Omental fat pad (tissue), 3 donors: ENCODE measurements at regions not wholly inside any gene's neighbourhood (a gene's known extent, or its start where the extent isn't known, plus 50 kb on each side); places are given as distances from the start of the nearest gene placed in this dataset.

Experiments
- ATAC-seq: fragments of 150-250 bp; one replicate; pipeline ENCODE4 v1.9.1; 2016; ENCODE audit warnings: mild to moderate bottlenecking, moderate library complexity; ENCODE audit not compliant: low FRiP score
- DNase-seq: peaks from one replicate; pipeline ENCODE4 v3.0.0-alpha.2; 2019; ENCODE audit warnings: low spot score
- TF ChIP-seq, protein P1 (sequence below), 3 donors: fragments of 450-650 bp; IDR thresholded peaks; one replicate each; pipeline ENCODE4 v1.5.1; 2016 to 2017; ENCODE audit warnings: antibody characterized with exemption in 3 of 3, mild to moderate bottlenecking in 3 of 3, moderate library complexity in 2 of 3

DNA sequence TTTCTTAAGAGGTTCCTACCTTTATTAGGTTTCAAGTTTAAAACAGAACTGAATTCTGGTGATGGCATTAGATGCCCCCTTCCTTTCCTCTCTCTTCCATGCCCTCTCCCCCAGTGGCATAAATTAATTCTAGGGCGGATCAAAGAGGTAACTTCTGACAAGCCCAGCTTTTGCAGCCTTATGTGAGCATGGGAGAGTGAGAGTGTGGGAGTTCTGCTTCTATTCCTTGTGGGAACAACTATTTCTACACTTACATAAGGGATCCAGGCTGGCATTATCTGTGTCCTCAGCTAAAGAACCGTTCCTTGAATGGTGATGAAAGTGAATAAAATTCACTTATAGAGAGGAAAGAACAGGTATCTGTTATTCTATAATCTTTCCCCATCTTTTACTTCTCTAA, 437.6 kb downstream of the KIF4B start:
- no peak for DNase-seq
- TF ChIP-seq, protein P1, sequence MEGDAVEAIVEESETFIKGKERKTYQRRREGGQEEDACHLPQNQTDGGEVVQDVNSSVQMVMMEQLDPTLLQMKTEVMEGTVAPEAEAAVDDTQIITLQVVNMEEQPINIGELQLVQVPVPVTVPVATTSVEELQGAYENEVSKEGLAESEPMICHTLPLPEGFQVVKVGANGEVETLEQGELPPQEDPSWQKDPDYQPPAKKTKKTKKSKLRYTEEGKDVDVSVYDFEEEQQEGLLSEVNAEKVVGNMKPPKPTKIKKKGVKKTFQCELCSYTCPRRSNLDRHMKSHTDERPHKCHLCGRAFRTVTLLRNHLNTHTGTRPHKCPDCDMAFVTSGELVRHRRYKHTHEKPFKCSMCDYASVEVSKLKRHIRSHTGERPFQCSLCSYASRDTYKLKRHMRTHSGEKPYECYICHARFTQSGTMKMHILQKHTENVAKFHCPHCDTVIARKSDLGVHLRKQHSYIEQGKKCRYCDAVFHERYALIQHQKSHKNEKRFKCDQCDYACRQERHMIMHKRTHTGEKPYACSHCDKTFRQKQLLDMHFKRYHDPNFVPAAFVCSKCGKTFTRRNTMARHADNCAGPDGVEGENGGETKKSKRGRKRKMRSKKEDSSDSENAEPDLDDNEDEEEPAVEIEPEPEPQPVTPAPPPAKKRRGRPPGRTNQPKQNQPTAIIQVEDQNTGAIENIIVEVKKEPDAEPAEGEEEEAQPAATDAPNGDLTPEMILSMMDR (IDR thresholded peaks at IDR 0.05): no peak
- ATAC-seq: no peak

DNA sequence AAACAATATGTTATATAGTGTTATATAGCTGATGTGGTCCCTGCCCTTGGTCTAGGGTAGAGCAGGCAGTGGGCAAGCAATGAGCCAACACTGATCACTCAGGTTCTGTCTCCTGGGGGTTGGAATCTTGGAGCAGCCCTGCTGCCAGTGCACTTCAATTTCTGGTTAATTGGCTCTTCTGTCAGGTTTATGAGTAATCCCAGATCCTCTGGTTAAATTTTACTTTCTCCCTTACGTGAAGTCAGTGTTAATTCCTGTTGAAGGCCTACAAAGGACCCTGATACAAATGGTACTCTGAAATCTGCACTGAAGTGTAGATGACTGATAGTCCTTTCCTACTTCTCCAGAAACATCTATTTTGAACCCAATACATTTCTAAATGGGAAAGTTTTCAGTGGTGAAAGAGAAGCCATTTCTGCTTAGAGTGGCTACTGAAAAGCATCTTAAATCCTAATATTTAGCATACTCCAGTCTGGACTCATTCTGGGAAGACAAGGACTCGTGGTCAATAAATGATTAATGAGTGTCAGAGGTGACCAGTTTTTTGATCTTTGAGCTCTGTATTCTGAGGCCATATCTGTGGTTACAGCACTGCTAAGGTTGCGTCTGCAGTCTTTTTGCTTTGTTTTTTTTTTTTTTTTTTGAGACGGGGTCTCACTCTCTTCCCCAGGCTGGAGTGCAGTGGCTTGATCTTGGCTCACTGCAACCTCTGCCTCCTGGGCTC, 442.4 kb downstream of the KIF4B start:
- DNase-seq: no peak
- ATAC-seq: no peak
- TF ChIP-seq, protein P1 (IDR thresholded peaks at IDR 0.05): no peak

DNA sequence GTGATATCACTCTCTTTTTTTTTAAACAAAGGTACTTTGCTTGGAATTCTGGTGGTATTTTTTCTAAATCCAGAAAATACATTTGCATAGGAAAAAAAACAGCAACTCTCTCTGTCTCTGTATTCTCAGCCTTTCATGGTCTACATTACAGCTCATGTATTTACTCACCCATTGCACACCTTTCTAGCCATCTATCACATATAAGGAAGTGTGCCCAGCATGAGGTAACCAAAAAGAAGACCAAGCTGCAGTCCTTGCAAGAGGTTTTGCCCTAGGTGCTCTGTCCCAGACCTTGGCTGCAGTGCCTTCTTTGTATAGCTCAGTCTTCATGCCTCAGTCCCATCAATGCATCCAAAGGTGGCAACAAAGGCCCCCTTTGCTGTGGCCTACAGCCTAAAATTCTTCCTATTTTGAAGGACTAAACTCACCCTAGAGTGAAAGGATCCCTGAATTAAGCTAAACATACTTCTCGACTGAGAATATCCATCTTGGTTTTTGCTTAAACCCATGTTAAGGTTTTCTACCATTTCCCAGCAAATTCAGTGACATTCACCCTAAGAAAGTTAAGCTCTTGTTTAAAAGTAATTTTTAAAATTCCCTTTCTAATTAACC, 446.4 kb downstream of the KIF4B start:
- no peak for DNase-seq
- TF ChIP-seq, protein P1 (IDR thresholded peaks at IDR 0.05): no peak
- no peak for ATAC-seq

DNA sequence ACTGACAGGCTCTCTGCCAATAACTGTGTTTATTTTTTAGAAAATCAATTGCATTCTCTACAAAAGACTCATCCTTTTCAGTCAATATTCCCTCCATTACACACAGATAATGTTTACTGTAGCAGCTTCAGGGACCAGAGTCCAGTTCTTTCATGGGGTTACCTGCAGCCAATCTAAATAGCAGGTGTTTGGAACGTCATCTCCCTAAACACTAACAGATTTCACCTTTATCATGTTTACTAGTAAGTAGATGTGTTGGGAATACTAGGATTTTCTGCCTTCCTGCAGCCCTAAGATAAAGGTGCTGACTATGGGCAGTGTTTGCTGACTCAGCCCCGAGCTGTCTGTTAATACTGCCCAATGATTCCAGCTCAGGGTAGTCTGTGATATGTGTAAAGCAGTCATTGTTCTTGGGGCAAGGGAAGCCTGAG, 447.0 kb downstream of the KIF4B start:
- DNase-seq (no peak), ATAC-seq (no peak)
- TF ChIP-seq, protein P1 (IDR thresholded peaks at IDR 0.05): no peak

DNA sequence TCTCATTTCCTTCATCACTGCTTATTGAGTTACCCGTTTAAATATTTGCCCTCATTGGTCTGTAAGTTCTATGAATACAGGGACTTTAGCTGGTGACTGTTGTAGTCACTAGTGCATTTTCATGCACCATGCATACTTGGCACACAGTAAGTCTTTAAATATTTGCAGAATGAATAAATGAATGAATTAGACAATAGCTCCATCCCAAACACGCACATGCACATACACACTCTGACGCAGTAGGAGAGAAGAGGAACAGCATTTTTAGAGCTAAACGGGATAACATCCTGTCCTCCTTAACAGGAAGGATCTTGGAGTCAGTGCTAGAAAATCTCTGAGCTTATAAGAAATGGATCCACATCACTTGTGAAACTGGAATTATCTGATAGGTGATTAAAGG, 447.7 kb downstream of the KIF4B start:
- TF ChIP-seq, protein P1 (IDR thresholded peaks at IDR 0.05): no peak
- no peak for ATAC-seq
- DNase-seq: no peak

DNA sequence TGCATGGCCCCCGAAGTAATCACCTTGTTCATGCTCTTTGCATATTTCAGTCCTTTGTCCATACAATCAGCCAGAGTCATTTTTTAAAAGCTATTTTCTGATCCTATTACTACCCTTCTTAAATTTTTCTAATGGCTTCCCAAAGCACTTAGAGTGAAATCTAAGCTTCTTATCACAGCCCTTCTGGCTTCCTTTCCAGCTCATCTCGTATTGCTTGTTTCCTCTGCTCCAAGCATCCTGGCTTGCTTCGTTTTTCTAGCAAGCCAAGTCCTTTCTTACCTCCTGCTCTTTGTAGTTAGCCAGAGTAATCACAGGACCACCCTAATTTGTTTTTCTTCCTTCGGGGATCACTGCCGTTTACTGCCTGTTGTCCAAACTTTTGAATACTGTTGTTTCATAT, 453.3 kb downstream of the KIF4B start:
- ATAC-seq (no peak), DNase-seq (no peak)
- TF ChIP-seq, protein P1 (IDR thresholded peaks at IDR 0.05): no peak

DNA sequence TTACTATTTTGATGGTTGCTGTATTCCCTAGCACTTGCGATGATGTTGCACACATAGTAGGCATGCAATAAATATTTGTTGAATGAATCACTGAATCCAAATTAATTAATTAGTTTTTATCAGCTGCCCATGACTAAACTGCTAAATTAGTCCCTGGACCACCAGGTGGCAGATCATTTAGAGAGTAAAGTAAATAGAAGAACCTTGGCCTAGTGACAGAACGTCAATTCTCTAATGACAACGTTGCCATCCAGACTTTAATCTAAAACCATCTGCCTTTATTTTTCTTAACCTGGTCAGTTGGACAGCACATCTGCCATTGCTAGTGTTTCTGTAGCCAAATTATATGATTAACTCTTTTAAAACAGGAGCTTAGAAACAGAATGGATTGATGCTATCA, 457.5 kb downstream of the KIF4B start:
- ATAC-seq (no peak), DNase-seq (no peak)
- TF ChIP-seq, protein P1 (IDR thresholded peaks at IDR 0.05): no peak
